GM12872 (cell line): ENCODE measurements at regions not wholly inside any gene's neighbourhood (a gene's known extent, or its start where the extent isn't known, plus 50 kb on each side); places are given as distances from the start of the nearest gene placed in this dataset.

Experiments used
- TF ChIP-seq, protein P1 (sequence below): IDR thresholded peaks from 3 replicates; pipeline ENCODE4 v1.5.1; 2011; ENCODE audit warnings: low read depth, mild to moderate bottlenecking, low read length, moderate library complexity; ENCODE audit not compliant: insufficient read depth

DNA sequence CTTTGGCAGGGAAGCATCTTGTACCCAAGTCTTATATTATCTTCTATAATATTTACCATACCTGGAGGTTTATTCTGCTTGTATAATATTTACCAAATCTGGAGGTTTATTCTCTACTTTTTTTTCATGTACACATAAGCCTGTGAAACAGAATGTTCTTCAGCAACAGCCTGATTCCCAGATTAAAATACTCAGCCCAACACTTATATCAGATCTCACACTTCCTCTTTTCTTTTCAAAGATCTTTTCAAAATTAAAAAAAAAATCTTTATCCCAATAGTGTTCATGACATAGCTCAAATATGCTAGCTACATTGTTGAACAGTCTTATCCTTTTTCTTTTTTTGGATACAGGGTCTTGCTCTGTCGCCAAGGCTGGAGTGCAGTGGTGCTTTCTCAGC is 300.7 kb downstream of the LMO7 start:
- TF ChIP-seq, protein P1, sequence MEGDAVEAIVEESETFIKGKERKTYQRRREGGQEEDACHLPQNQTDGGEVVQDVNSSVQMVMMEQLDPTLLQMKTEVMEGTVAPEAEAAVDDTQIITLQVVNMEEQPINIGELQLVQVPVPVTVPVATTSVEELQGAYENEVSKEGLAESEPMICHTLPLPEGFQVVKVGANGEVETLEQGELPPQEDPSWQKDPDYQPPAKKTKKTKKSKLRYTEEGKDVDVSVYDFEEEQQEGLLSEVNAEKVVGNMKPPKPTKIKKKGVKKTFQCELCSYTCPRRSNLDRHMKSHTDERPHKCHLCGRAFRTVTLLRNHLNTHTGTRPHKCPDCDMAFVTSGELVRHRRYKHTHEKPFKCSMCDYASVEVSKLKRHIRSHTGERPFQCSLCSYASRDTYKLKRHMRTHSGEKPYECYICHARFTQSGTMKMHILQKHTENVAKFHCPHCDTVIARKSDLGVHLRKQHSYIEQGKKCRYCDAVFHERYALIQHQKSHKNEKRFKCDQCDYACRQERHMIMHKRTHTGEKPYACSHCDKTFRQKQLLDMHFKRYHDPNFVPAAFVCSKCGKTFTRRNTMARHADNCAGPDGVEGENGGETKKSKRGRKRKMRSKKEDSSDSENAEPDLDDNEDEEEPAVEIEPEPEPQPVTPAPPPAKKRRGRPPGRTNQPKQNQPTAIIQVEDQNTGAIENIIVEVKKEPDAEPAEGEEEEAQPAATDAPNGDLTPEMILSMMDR = no peak

GRCh38 chr13:75935805-75936204 is 299.7 kb downstream of the LMO7 start:
- TF ChIP-seq, protein P1 = no peak

- TF ChIP-seq, protein P1 = no peak
These were observed 298.8 kb downstream of the LMO7 start for GRCh38 chr13:75934889-75935288.

DNA sequence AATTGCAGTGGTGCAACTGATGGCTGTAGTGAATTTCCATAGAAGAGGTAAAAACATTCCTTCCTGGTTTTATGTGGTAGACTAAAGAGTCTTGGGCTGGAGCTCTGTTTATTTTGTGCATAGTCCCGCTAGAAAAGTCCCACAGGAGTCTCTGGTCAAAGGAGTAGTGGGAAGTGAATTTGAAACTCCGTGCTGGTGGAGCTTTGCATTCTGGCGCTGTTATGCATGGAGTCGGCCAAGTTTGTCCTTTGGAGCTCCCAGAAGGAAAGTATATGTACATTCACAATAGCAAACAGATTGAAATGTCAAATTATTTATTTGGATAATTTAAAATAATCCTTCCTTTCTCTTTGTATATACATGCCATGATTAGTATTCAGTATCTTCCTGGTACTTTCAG is 296.5 kb downstream of the LMO7 start:
- TF ChIP-seq, protein P1 = no peak

- TF ChIP-seq, protein P1 = no peak
These were observed 295.0 kb downstream of the LMO7 start for GRCh38 chr13:75931116-75931515.

DNA sequence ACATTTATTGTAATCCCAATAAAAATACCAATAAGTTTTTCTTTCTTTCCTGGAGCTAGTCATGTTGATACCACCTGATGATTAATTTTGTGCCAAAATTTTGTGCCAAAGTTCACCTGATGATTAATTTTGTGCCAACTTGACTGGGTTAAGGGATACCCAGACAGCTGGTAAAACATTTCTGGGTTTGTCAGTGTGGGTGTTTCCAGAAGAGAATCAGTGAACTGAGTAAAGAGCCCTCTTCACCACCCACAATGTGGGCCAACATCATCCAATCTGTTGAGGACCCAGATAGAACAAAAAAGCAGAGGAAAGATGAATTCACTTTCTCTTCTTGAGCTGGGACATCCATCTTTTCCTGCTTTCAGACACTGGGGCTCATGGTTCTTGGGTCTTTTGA is 292.9 kb downstream of the LMO7 start:
- TF ChIP-seq, protein P1 = no peak

DNA sequence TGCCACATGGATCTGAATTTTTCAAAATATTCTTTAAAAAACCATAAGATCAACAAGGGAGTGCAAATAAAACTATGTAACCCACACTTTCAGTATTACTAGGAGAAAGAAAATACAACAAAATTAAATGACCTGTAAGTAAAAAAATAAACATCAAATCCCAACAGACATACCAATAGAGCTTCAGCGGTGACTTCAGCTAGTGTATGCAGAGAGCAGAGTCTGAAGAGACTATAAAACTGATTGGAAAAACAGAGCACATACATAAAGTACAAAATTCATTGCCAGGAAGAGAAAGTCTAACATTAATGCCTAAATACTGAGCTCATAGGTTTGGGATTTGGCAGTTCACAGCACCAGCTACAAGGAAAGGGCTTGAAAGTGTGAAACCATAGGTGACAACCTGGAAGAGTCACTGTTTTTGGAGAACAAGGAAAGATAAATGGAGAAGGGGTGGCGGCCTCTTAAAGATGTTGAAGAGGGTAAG is 291.1 kb downstream of the LMO7 start:
- TF ChIP-seq, protein P1 = no peak
